Esophagus muscularis mucosa (tissue), 3 donors: ENCODE measurements at regions not wholly inside any gene's neighbourhood (a gene's known extent, or its start where the extent isn't known, plus 50 kb on each side); places are given as distances from the start of the nearest gene placed in this dataset.

Source experiments
- POLR2AphosphoS5 ChIP-seq, 2 donors: sonication (generic); formaldehyde crosslinking; IDR thresholded peaks; one replicate each; pipeline ENCODE4 v1.6.1; 2017; ENCODE audit warnings: antibody characterized with exemption in 2 of 2
- TF ChIP-seq, protein P1 (sequence below), 3 experiments: fragments of 200-600 bp in 2 of 3; fragments of 450-650 bp in 1 of 3; sonication (generic) in 2 of 3; IDR thresholded peaks; one replicate each; pipeline ENCODE4 v1.5.1; 2017 to 2019; ENCODE audit warnings: antibody characterized with exemption in 3 of 3, mild to moderate bottlenecking in 2 of 3, moderate library complexity in 1 of 3

DNA sequence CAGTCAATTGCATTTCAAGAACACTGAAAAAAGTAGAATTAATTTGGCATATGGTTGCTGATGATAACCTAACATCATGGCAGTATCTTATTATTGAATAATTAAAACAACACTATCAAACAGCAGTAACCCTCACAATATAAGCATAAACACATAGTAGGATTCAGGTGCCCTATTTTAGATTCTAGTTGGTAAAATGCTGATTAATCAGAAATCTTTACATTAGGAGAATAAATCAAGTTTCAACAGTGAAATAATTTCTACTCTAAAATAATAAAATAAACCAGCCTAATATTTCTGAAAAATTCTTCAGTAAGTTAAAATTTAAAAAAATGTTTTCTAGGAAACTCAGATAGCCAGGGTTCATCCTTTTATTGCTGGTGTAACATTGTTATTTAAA, 76.4 kb upstream of the NUDT12 start:
- no peak for TF ChIP-seq POLR2AphosphoS5 (IDR thresholded peaks at IDR 0.05)
- TF ChIP-seq, protein P1, sequence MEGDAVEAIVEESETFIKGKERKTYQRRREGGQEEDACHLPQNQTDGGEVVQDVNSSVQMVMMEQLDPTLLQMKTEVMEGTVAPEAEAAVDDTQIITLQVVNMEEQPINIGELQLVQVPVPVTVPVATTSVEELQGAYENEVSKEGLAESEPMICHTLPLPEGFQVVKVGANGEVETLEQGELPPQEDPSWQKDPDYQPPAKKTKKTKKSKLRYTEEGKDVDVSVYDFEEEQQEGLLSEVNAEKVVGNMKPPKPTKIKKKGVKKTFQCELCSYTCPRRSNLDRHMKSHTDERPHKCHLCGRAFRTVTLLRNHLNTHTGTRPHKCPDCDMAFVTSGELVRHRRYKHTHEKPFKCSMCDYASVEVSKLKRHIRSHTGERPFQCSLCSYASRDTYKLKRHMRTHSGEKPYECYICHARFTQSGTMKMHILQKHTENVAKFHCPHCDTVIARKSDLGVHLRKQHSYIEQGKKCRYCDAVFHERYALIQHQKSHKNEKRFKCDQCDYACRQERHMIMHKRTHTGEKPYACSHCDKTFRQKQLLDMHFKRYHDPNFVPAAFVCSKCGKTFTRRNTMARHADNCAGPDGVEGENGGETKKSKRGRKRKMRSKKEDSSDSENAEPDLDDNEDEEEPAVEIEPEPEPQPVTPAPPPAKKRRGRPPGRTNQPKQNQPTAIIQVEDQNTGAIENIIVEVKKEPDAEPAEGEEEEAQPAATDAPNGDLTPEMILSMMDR (IDR thresholded peaks at IDR 0.05), result no peak
